GM18858 (cell line): ENCODE measurements at regions not wholly inside any gene's neighbourhood (a gene's known extent, or its start where the extent isn't known, plus 50 kb on each side); places are given as distances from the start of the nearest gene placed in this dataset.
"Not testable (repeated sequence)": the region's sequence is repeated elsewhere in the genome, so short reads cannot be mapped to it uniquely, and the experiment has no call there.

Experiments used
- ATAC-seq: cut with Tn5 transposase; IDR thresholded peaks from one replicate; pipeline ENCODE4 v1.9.1; 2021; ENCODE audit not compliant: unreplicated experiment

- no peak for ATAC-seq
These were observed 100.8 kb downstream of the RRAGC start for GRCh38 chr1:38758820-38759219.

- no peak for ATAC-seq
These were observed 112.5 kb downstream of the RRAGC start for GRCh38 chr1:38746941-38747600.

DNA sequence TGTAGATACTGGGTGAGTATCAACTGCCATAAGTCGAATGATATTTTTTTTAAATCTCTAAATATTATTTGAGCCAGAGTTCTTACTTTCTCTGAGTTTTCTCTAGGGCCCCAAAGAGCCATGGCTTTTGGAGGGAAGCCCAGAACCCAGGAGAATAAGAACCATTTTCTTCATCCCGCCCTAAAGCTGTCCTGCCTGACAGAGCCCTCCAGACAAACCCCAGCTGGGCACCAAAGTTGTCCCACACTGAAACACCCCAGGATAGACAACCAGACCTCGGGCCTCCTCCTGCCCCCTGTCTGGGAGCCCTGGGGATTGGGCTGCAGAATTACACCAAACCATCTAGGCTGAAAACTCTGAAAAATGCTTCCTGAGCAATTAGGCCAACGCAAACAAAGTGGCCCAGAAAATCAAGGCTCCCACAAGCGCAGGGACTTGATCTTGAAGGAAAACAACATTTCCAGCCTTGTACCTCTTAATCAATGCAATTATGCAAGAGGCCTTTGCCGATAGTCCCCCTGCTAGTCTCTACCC lies 113.1 kb downstream of the RRAGC start:
- ATAC-seq, result no peak

DNA sequence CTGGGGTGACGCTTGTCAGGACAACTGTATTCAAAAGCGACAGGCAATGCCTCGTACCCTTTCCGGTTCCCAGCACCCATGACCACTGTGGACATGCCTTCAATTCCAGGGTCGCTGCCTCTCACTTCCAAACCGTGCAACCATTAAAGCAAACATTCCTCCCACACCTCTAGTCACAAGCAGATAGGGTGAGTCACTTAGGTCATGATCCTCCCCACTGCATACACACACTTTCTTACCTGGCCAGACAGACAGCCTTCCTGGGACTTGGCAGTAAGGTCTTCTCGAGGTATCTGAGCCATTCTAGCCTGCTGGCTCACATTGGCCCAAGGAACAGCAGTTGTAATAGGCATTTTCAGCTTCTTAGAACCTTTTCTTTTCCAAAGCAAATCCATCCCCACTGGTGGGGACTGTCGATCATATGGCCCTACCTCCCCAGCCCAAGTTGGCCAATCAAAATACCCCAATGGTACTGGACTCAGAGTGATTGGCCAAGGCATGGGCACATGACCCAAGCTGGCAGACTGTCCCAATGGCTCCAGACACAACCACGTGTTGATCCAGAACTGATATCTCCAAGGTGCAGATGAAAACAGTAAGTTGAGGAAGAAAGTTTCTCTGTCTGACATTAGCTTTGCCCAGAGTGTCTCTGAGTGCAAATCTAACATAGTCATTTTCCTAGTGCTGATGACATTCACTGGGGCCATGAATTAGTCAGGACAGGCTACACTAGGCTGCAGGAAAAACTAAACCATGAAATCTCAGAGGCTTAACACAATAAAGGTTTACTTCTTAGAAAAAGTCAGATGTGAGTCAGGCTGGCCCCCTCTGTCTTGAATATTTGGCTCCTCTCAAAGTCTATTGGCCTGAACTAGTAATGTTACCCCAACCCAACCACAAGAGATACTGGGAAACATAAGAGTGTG lies 113.8 kb downstream of the RRAGC start:
- ATAC-seq, result no peak

DNA sequence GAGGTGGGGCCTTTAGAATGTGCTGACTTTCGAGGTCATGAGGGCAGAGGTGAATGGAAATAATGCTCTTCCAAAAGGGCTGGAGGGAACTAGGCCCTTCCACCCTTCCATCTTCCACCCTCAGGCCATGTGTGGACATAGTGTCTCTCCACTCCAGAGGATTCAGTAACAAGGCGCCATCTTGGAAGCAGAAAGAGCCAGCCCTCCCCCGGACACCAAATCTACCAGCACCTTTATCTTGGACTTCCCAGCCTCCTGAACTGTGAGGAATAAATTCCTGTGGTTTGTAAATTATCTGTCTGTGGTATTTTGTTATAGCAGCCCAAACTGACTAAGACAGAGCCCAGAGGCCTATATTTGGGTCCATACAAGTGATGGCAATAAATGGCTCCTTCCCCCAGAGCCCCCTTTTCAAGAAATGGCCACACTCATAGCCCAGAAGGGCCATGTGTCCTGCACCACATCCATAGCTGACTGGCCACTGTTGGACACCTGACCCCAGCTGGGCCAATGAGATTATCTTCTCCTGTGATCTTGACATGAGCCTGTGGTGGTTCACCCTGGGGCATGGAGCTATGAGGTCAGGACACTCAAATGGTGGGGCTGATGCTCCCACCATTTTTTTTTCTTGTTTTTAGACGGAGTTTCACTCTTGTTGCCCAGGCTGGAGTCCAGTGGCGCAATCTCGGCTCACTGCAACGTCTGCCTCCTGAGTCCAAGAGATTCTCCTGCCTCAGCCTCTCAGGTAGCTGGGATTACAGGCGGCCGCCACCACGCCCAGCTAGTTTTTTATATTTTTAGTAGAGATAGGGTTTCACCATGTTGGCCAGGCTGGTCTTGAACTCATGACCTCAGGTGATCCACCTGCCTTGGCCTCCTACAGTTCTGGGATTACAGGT lies 114.9 kb downstream of the RRAGC start:
- no peak for ATAC-seq

GRCh38 chr1:38743184-38743583 lies 116.4 kb downstream of the RRAGC start:
- no peak for ATAC-seq

DNA sequence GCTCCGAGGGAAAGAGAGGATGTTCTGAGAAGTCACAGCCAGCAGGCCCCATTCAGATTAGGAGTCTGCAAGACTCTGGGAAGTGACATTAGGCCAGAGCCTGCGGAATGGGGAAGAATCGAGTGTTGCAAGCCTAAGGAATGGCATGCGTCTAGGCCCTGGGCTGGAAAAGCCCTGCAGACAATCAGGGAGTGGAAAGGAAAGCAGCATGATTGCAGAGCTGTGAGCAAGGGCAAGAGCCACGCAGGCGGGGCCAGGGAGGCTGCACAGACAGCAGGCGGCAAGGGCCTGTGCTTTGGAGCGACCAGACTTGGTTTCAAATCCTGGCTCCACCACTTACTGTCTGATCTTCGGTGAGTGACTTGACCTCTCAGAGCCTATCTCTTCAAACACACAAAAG lies 118.2 kb downstream of the RRAGC start:
- no peak for ATAC-seq

- no peak for ATAC-seq
These were observed 119.1 kb downstream of the RRAGC start for GRCh38 chr1:38740487-38740886.

DNA sequence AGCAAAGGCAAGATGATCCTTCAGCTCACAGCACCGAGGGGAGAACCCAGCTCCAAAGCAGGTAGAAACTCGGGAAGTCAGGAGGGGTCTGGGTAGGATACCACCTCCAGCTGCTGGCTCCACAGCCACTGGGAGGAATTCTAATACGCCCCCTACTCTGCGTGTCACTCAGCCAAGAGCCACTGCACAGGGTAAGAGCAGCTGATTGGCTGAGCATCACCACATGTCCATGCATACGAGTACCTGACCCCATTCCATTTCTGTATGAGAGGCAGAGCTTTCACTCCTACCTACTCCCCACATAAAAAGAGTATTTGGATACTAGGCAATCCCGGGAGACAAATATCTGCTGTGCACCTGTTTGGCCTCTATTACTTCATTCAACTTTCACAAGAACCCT lies 121.4 kb downstream of the RRAGC start:
- no peak for ATAC-seq

GRCh38 chr1:38736399-38736798 lies 123.2 kb downstream of the RRAGC start:
- ATAC-seq, result no peak

GRCh38 chr1:38735651-38736161 lies 123.9 kb downstream of the RRAGC start:
- ATAC-seq, result no peak

DNA sequence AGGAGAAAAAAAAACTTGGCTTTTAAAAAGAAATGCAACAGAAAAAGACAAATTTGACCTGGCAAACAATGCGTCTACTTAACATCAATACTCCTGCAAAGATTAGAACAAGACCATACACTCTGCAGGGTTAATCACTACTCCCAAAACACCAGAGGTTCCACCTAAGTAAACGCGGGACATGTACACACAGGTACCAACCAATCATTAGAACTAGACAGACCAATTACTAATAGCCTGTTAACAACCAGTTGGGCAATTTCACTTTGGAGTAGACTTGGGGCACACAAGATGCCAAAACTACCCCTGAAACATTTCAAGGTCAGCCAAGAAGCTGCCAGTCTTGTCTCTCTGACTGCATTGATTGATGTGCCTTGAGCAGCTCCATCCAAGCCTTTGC lies 125.8 kb downstream of the RRAGC start:
- no peak for ATAC-seq

DNA sequence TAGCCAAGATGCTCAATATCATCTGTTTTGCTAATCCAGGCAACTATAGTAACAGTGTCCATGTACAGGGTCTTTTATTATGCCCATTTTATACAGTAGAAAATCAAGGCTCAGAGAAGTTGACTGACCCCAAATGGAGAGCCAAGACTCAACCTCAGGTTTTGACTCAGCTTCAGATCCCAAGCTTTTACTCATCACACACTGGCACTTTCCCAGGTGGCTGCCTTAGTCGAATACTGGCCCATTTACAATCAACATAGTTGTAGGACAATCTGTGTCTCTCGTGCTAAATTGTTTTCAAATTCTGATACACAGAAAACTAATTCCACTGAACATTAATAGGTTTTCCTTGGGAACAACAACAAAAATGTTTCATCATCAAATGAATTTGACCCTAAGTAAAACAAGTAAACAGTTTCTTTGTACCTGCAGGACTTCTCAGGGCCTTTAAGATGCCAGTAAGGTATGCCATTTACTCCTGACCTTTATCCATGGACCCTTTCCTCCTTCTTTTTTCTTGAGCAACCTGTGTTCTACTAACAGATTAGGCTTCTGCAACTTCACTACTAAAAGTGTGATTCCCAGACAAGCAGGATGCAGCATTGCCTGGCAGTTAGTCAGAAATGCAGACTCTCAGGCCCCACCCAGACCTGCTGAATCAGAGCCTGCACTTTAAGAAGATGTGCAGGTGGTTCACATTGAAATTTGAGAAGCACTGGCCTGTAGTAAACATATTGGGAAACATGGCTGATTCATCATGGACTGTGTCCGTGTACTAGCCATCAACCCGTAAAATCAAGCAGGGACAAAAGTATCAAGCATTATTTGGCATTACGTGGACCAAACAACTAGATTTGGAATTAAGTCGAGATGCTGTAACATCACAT lies 128.8 kb downstream of the RRAGC start:
- no peak for ATAC-seq

DNA sequence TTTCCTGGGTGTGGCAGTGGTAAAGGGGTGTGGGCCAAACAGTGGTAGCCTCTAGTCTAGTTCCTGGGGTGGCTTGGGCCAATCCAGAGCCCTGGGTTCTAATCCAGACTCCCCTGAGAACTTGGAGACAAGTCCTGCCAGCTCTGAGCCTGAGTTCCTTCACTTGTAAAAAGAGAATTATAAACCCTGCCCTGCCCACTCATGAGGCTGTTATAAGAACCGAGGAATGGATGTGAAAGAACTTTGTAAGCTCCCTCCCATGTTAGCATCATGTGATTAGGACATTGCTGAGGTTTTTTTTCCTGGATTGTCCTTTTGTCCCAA lies 131.0 kb downstream of the RRAGC start:
- no peak for ATAC-seq

- no peak for ATAC-seq
These were observed 131.6 kb downstream of the RRAGC start for GRCh38 chr1:38727684-38728584.

DNA sequence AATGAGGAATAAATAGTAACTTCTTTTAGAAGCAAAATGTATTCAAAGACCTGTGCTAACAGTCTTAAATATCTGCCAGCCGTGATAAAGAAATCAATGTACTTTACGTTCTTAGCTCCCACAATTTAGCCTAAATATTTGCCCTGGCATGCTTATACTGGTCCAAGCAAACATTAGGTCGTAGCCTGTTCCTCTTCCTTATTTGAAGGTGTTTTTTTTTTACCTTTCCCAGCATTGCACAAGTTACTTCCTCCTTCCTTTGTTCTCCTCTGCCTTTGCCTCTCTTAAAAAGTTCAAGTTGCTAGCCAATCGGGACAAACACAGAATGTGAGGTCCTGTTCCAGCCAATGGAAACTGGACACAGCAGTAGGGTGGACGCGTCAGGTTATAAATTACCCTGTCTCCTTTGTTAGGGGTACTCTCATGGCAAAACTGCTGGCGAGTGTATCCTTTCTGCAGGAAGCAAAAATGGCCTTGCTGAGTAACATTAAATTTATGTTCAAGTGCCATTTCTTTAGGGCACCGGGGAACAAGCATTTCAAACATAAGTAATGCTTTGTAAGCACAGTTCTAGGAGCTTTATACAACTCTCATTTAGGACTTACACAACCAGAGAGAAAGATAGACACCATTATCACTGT lies 134.1 kb downstream of the RRAGC start:
- ATAC-seq, result not testable (repeated sequence)

DNA sequence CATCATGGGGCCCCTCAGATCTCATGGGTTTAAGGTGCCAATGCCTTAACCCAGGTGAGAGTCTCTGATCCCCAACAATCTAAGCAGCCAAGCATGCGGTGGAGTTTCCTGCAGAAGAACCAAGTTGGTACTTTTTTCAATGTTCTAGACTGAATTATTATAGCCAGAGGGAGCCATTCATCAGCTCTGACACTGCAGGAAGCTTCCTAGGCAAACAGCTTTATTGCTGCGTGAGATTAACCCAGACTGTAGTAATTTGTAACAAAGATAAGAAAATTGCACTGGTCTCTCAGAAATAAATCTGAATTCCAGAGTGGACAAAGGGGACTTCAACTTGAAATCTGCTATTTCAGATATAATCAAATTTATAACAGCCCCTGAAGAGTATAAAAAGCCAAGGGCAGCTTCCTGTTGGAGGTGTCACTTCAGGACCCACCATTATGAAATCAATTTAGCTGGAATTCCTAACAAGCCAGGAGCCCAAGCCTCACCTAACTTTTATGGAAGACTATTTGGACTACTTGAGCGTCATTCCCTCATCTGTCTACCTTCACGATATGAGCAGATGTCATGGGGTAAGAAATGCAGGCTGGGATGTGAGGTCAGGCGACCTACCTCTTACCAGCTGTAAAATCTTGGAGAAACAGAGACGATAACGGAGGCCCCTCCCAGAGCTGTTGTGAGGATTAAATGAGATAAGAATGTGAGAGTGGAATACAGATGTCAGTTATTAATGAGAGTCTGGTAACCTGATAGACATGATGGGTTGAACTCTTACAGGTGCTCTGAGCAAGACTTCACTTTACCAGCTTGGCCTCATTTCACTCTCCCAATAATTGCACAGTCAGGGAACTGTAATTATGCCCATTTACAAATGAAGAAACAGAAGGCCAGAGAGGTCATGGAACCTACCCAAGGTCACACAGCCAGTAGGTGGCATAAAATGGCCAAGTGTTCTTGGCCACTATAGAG lies 135.1 kb downstream of the RRAGC start:
- no peak for ATAC-seq
